OCI-LY7 (cell line): ENCODE measurements at regions not wholly inside any gene's neighbourhood (a gene's known extent, or its start where the extent isn't known, plus 50 kb on each side); places are given as distances from the start of the nearest gene placed in this dataset.

ENCODE experiments used
- BruUV-seq: library from RNA; stranded (reverse); fragments of 400-500 nt; replicated peaks from 2 replicates; lab custom pipeline; 2021; lab: Mats Ljungman, UMichigan
- CTCF ChIA-PET: fragments of 300-600 bp; sonication (Branson Sonifier 250); formaldehyde crosslinking; loops from one replicate; lab custom pipeline; 2022; ENCODE audit warnings: antibody characterized with exemption; ENCODE audit not compliant: unreplicated experiment; lab: Charles Lee
- POLR2A ChIA-PET: fragments of 300-600 bp; sonication (Branson Sonifier 250); formaldehyde crosslinking; loops from one replicate; lab custom pipeline; 2022; ENCODE audit warnings: antibody characterized with exemption; lab: Charles Lee
- DNase-seq: peaks from one replicate; pipeline ENCODE4 v3.0.0-alpha.2; 2015; ENCODE audit warnings: low spot score
- H2AFZ ChIP-seq: fragments of 200-600 bp; sonication (generic), shearing (Covaris generic); 2 replicates; pipeline ENCODE4 v1.6.1; 2014; ENCODE audit warnings: mild to moderate bottlenecking, antibody characterized with exemption, low read length, moderate library complexity
- H3K27ac ChIP-seq: fragments of 200-600 bp; sonication (generic); 2 replicates; pipeline ENCODE4 v1.5.1; 2014; ENCODE audit warnings: mixed run types, low read depth, mild to moderate bottlenecking, moderate library complexity, low read length, inconsistent platforms; ENCODE audit not compliant: poor library complexity, severe bottlenecking
- H3K36me3 ChIP-seq: fragments of 200-600 bp; sonication (generic); 2 replicates; pipeline ENCODE4 v1.6.1; 2014; ENCODE audit warnings: mild to moderate bottlenecking, antibody characterized with exemption, low read length, moderate library complexity, mixed read lengths; ENCODE audit not compliant: insufficient read depth
- H3K4me1 ChIP-seq: fragments of 200-600 bp; sonication (generic); 2 replicates; pipeline ENCODE4 v1.5.1; 2014; ENCODE audit warnings: mild to moderate bottlenecking, low read length; ENCODE audit not compliant: insufficient read depth, poor library complexity, severe bottlenecking
- H3K4me2 ChIP-seq: fragments of 200-600 bp; sonication (generic); 2 replicates; pipeline ENCODE4 v1.6.1; 2014; ENCODE audit warnings: mild to moderate bottlenecking, low read length
- H3K4me3 ChIP-seq: fragments of 200-600 bp; sonication (generic); 2 replicates; pipeline ENCODE4 v1.5.1; 2014; ENCODE audit warnings: mild to moderate bottlenecking, low read depth, low read length; ENCODE audit not compliant: poor library complexity, severe bottlenecking
- H3K79me2 ChIP-seq: fragments of 200-600 bp; sonication (generic); 2 replicates; pipeline ENCODE4 v1.6.1; 2016; ENCODE audit warnings: low read depth, mild to moderate bottlenecking, low read length, moderate library complexity, mixed read lengths; ENCODE audit not compliant: insufficient read depth
- H3K9me2 ChIP-seq: fragments of 200-600 bp; sonication (generic); 2 replicates; pipeline ENCODE4 v1.6.1; 2016; ENCODE audit warnings: mild to moderate bottlenecking, low read length, mixed read lengths; ENCODE audit not compliant: insufficient read depth
- H3K9me3 ChIP-seq: fragments of 200-600 bp; sonication (generic); 2 replicates; pipeline ENCODE4 v1.6.1; 2014; ENCODE audit warnings: mild to moderate bottlenecking, mixed run types, low read length, mixed read lengths
- H4K20me1 ChIP-seq: fragments of 200-600 bp; sonication (generic); 2 replicates; pipeline ENCODE4 v1.6.1; 2014; ENCODE audit warnings: mild to moderate bottlenecking, antibody characterized with exemption, low read length, moderate library complexity, mixed read lengths; ENCODE audit not compliant: insufficient read depth
- EZH2phosphoT487 ChIP-seq: fragments of 200-600 bp; sonication (generic); IDR thresholded peaks from 2 replicates; pipeline ENCODE4 v1.6.1; 2018; ENCODE audit warnings: low read depth, borderline replicate concordance, mild to moderate bottlenecking, mixed run types, antibody characterized with exemption, low read length, moderate library complexity, mixed read lengths
- intact Hi-C: fragments of 100-400 bp; cut with micrococcal nuclease; formaldehyde crosslinking; loops from one replicate; pipeline ENCODE4 v1.10.0; 2022; ENCODE audit not compliant: unreplicated experiment
- TF ChIP-seq, protein P1 (sequence below): fragments of 200-600 bp; sonication (generic); conservative IDR thresholded peaks from 2 replicates; pipeline ENCODE4 v1.5.1; 2014; ENCODE audit warnings: mild to moderate bottlenecking, antibody characterized with exemption, low read length, moderate library complexity, mixed read lengths

DNA sequence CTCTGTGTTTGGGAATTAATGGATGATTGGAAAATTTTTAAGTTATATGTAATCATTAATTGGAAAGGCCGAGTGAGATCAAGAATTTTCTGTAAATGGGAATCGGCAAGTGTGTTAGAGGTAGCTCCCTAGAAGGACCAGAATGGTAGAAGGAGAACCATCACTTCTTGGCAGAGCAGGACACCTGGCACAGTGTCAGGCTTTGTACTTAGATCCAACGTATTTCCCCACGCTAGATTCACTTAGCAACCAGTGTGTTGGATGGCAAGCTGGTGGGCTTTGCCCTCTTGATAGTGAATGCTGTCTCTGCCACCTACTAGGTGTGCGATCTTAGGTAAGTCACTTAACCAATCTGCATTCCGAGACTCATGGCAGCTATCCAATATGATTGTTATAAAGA lies 107.8 kb upstream of the ZNF438 start:
- Histone ChIP-seq H2AFZ (no peak overlapping the region), H3K4me3 (no peak overlapping the region), H3K79me2 (no peaks in the 10 kb centered on the region), H3K4me1 (no peaks in the 10 kb centered on the region), H3K36me3 (no peaks in the 10 kb centered on the region), H4K20me1 (no peaks in the 10 kb centered on the region), H3K9me2 (no peaks in the 10 kb centered on the region), H3K9me3 (no peaks in the 10 kb centered on the region), H3K4me2 (no peak overlapping the region), H3K27ac (no peak overlapping the region)
- DNase-seq = no peak
- ChIA-PET CTCF (interaction anchor here (0.5 kb wide), 1 partner anchor 35 kb away, joined by 3 read pairs; no protein-coding TSS in a partner anchor), POLR2A (no interaction called here)
- intact Hi-C loops = no loop called here
- no TSS peak for BruUV-seq
- no peak for TF ChIP-seq EZH2phosphoT487
- TF ChIP-seq, protein P1, sequence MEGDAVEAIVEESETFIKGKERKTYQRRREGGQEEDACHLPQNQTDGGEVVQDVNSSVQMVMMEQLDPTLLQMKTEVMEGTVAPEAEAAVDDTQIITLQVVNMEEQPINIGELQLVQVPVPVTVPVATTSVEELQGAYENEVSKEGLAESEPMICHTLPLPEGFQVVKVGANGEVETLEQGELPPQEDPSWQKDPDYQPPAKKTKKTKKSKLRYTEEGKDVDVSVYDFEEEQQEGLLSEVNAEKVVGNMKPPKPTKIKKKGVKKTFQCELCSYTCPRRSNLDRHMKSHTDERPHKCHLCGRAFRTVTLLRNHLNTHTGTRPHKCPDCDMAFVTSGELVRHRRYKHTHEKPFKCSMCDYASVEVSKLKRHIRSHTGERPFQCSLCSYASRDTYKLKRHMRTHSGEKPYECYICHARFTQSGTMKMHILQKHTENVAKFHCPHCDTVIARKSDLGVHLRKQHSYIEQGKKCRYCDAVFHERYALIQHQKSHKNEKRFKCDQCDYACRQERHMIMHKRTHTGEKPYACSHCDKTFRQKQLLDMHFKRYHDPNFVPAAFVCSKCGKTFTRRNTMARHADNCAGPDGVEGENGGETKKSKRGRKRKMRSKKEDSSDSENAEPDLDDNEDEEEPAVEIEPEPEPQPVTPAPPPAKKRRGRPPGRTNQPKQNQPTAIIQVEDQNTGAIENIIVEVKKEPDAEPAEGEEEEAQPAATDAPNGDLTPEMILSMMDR = no peak

DNA sequence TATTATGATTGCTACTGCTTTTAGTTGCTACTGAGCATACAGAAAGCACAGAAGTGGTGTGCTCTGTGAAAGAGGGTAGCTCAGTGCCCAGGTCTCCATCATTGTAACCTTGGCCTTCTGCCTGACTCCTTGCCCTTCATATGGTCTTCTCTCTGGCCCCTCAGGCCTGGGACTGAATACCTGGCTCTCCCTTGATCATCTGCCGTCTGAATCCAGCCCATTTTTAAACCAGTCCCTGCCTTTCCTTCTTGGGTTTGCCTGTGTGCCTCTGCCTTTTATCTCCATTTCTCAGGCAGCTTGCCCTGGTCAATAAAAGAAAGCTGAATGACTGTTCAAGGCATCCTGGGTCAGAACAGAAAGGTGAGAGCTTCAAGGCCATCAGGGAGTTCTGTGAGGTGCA lies 109.1 kb upstream of the ZNF438 start:
- intact Hi-C loops = no loop called here

DNA sequence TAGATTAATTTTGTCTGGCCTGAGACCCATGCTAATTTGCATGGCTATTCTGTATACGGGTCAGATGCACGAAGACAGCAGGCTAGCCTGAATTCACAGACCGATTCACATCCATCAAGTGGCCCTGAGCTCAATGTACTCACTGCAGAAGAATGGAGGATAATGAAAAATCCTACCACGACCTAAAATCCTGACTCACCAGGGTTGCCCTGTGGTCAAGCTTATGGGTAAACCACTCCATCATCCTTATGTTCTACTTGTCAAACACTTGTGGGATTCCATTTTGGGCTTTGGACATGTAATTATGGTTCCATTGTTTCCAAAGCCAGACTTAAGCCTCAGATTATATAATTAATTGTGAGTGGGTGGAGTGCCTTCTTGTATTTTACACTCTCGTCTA lies 110.4 kb upstream of the ZNF438 start:
- ChIA-PET POLR2A (no interaction called here), CTCF (no interaction called here)
- no peaks in the 10 kb centered on the region for H3K79me2 ChIP-seq
- no peaks in the 10 kb centered on the region for H3K36me3 ChIP-seq
- no peaks in the 10 kb centered on the region for H3K9me3 ChIP-seq
- H3K4me2 ChIP-seq = no peak overlapping the region
- H3K4me1 ChIP-seq = no peaks in the 10 kb centered on the region
- no peak overlapping the region for H2AFZ ChIP-seq
- BruUV-seq = no TSS peak
- intact Hi-C loops = no loop called here
- no peaks in the 10 kb centered on the region for H4K20me1 ChIP-seq
- H3K4me3 ChIP-seq = no peak overlapping the region
- no peak overlapping the region for H3K27ac ChIP-seq
- no peak for DNase-seq
- H3K9me2 ChIP-seq = no peaks in the 10 kb centered on the region
- TF ChIP-seq, protein P1 = no peak
- no peak for TF ChIP-seq EZH2phosphoT487

More for the DNA sequence above, 109.1 kb upstream of the ZNF438 start:
- no peak overlapping the region for H3K27ac ChIP-seq
- ChIA-PET CTCF (no interaction called here), POLR2A (no interaction called here)
- H2AFZ ChIP-seq = no peak overlapping the region
- no peak for DNase-seq
- no peaks in the 10 kb centered on the region for H3K4me1 ChIP-seq
- H3K9me3 ChIP-seq = no peaks in the 10 kb centered on the region
- no peaks in the 10 kb centered on the region for H3K9me2 ChIP-seq
- H3K79me2 ChIP-seq = no peaks in the 10 kb centered on the region
- no peak for TF ChIP-seq EZH2phosphoT487
- TF ChIP-seq, protein P1 = no peak
- no peak overlapping the region for H3K4me3 ChIP-seq
- H3K36me3 ChIP-seq = no peaks in the 10 kb centered on the region
- BruUV-seq = no TSS peak
- H4K20me1 ChIP-seq = no peaks in the 10 kb centered on the region
- no peak overlapping the region for H3K4me2 ChIP-seq
